HFF-Myc (cell line): ENCODE measurements at regions not wholly inside any gene's neighbourhood (a gene's known extent, or its start where the extent isn't known, plus 50 kb on each side); places are given as distances from the start of the nearest gene placed in this dataset.

Source experiments
- DNase-seq: peaks from one replicate; pipeline ENCODE4 v3.0.0-alpha.2; 2011; ENCODE audit warnings: low read depth; ENCODE audit errors: extremely low read depth
- H3K4me3 ChIP-seq: replicated peaks from 2 replicates; pipeline ENCODE4 v1.5.1; 2011; ENCODE audit warnings: low read depth, mild to moderate bottlenecking, control low read depth, low read length
- TF ChIP-seq, protein P1 (sequence below): IDR thresholded peaks from 2 replicates; pipeline ENCODE4 v1.5.1; 2012; ENCODE audit warnings: mild to moderate bottlenecking, low read depth, low read length, control low read depth; ENCODE audit errors: missing control alignments

DNA sequence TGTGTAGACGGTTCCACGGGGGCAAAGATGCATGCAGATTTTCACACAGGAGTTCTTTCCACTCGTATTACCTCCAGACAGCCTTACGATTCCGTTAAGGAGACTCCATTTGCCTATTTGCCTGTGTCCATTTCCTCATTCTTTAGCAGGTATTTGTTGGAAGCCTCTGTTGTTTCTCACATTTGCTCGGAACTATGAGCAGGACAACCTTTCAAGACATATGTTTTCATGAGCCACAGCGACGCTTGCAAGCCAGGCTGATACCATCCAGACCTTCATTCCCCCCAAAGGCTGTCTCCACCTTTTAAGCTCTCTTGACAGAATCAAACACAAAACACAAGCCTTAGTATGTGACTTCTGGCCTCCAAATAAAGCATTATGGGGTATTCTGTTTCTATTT, 57.6 kb upstream of the NEDD9 start:
- H3K4me3 ChIP-seq: no peak overlapping the region
- no peak for DNase-seq
- TF ChIP-seq, protein P1, sequence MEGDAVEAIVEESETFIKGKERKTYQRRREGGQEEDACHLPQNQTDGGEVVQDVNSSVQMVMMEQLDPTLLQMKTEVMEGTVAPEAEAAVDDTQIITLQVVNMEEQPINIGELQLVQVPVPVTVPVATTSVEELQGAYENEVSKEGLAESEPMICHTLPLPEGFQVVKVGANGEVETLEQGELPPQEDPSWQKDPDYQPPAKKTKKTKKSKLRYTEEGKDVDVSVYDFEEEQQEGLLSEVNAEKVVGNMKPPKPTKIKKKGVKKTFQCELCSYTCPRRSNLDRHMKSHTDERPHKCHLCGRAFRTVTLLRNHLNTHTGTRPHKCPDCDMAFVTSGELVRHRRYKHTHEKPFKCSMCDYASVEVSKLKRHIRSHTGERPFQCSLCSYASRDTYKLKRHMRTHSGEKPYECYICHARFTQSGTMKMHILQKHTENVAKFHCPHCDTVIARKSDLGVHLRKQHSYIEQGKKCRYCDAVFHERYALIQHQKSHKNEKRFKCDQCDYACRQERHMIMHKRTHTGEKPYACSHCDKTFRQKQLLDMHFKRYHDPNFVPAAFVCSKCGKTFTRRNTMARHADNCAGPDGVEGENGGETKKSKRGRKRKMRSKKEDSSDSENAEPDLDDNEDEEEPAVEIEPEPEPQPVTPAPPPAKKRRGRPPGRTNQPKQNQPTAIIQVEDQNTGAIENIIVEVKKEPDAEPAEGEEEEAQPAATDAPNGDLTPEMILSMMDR: no peak

DNA sequence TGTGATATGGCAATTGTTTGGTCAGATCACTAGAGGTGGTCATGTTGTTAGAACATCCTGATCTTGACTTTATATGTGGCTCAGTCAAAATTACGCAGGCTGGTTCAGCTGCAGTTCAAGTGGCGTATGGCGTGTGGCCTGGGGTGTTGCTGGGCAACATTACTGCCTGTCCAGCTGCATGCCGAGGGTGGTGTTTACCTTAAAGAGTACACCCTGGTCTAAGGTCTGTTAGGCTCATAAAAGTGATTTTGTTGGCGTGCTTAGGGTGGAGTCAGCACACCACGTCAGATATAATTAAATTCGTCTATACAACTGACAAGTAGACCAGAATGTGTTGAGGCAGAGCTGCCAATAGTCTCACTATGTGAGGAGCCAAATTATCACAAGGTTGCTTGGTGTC, 55.6 kb upstream of the NEDD9 start:
- DNase-seq: no peak
- H3K4me3 ChIP-seq: no peak overlapping the region
- TF ChIP-seq, protein P1: no peak

DNA sequence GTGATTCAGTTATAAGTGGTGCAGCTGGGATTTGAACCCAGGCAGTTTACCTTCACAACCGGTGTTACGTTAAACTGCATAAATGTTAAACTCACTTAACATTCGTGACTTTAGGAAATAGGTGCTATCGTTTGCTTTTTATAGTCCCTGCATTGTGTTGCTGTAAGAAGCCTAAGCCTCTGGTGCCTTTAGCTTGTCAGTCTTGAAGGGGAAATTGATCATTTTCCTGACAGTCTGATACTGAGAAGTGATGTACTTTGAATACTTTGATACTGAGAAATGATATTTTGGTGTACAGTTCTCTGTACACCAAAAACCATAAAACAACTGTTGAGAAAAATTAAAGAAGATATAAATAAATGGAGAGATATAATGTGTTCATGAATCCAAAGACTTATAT, 52.5 kb upstream of the NEDD9 start:
- DNase-seq: no peak
- H3K4me3 ChIP-seq: no peak overlapping the region
- TF ChIP-seq, protein P1: no peak

DNA sequence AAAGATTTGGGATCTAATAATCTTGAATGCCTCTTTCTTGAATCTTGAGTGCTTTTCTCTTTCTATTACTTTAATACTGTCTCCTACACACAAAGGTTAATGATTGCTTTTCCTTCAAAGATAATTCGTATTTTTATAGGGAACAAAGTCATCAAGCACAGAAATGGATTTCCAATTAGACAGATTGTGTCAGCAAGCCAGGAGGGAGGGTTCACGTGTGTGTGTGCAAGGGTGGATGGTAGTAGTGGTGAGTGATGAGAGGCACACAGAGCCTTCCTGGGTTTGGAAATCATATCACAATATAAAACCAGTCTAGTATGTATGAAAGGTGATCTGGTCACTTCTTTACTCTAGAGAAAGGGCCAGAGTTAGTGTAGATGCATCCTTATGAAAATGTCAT, 51.2 kb upstream of the NEDD9 start:
- TF ChIP-seq, protein P1: no peak
- DNase-seq: no peak
- H3K4me3 ChIP-seq: no peak overlapping the region

DNA sequence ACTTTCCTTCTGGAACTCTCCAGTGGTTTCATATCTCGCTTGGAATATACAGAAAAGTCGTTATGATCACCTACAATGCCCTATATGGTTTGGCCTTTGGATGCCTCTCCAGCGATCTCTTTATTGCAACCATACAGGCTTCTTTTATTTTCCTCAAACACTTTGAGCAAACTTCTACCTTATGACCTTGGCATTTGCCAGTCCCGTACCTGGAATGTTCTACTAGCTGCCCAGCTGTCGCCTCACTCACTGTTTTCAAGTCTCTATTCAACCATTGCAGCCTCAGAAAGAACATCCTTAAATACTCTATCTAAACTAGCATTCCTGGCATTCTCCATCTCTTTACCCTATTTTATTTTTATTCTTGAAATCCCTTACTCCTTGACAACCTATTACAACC, 50.4 kb upstream of the NEDD9 start:
- no peak for DNase-seq
- H3K4me3 ChIP-seq: no peak overlapping the region
- TF ChIP-seq, protein P1: no peak
